H1 (cell line): ENCODE measurements at regions not wholly inside any gene's neighbourhood (a gene's known extent, or its start where the extent isn't known, plus 50 kb on each side); places are given as distances from the start of the nearest gene placed in this dataset.

ENCODE experiments used
- CHD7 ChIP-seq: fragments of 300-600 bp; sonication (generic); IDR thresholded peaks from 2 replicates; pipeline ENCODE4 v1.7.1; 2012; ENCODE audit warnings: low read length, moderate library complexity, mild to moderate bottlenecking, inconsistent platforms; ENCODE audit not compliant: insufficient replicate concordance

GRCh38 chr10:131742500-131742951 lies 158.3 kb upstream of the PPP2R2D start (continued):
- TF ChIP-seq CHD7 = no peak
- TF ChIP-seq, all 59 proteins: peak for 0
